RCC 7860 (cell line): ENCODE measurements at regions not wholly inside any gene's neighbourhood (a gene's known extent, or its start where the extent isn't known, plus 50 kb on each side); places are given as distances from the start of the nearest gene placed in this dataset.

ENCODE experiments used
- DNase-seq: peaks from one replicate; pipeline ENCODE4 v3.0.0-alpha.2; 2015; ENCODE audit warnings: low spot score
- FAIRE-seq: peaks from 2 replicates; lab custom pipeline; 2012; peaks lifted over from hg19 to GRCh38; lab: Jason Lieb, UNC

- DNase-seq: no peak
- FAIRE-seq: no peak
These were observed 197.7 kb upstream of the RAB4A start for GRCh38 chr1:229073251-229073650.

DNA sequence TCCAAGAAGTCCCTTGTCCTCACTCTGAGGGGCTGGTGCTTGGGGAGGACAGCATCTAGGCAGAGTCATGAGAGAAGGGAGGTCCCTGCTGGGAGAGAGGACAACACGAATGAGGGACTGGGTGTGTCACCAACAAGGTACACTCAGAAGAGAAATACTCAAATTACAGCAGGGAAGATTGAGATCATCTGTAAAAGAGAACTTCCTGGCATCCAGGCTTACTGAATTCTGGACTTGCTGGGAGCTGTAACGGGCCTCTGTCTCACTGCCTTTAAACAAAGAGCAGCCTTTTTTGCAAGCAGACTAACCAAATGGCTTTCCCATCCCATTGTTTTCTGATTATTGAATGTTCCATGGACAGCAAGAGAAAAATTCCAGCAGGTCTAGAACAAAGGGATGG, 195.7 kb upstream of the RAB4A start:
- DNase-seq (no peak), FAIRE-seq (no peak)

DNA sequence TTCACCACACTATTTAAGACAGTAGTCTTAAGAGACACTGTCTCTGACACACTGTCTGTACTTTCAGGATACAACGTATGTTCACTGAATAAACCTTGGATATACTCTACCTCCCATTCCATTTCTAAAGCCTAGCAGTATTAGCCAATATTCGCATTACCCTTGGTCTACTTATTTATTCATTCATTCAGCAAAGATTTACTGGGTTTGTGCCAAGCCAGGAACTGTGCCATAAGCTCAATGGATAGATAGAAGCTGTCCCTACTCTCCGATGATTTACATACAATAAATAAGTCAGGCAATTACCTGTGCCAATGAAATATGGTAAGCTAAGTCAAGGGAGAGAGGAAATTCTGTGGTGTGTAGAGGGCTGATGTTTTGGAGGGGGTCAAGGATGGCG, 195.2 kb upstream of the RAB4A start:
- FAIRE-seq: no peak

GRCh38 chr1:229076195-229076594, 194.7 kb upstream of the RAB4A start:
- FAIRE-seq (no peak), DNase-seq (no peak)

More for the DNA sequence above, 195.2 kb upstream of the RAB4A start:
- no peak for DNase-seq

- DNase-seq (no peak), FAIRE-seq (no peak)
These were observed 191.8 kb upstream of the RAB4A start for GRCh38 chr1:229079016-229079595.

GRCh38 chr1:229080361-229080760, 190.6 kb upstream of the RAB4A start:
- no peak for FAIRE-seq
- no peak for DNase-seq

DNA sequence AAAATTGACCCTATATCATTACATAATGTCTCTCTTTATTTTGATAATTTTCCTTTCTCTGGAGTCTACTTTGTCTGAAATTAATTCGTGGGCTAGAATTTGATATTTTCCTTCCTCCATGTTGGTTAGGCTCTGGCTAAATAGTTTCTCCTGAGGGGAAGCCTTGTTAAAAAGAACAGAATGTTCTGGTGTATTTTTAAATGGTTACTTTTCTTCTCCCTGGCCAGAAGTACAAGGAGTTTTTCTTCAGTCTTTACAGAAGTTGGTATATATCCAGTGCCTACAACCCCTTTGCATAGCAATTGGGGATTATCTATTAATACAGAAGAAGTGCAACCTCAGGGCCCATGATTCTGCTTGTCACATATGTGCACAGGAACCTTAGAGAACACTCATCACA, 185.6 kb upstream of the RAB4A start:
- no peak for DNase-seq
- no peak for FAIRE-seq

- no peak for DNase-seq
- FAIRE-seq: no peak
These were observed 184.8 kb upstream of the RAB4A start for GRCh38 chr1:229086091-229086490.

- DNase-seq (no peak), FAIRE-seq (no peak)
These were observed 184.2 kb upstream of the RAB4A start for GRCh38 chr1:229086686-229087085.

DNA sequence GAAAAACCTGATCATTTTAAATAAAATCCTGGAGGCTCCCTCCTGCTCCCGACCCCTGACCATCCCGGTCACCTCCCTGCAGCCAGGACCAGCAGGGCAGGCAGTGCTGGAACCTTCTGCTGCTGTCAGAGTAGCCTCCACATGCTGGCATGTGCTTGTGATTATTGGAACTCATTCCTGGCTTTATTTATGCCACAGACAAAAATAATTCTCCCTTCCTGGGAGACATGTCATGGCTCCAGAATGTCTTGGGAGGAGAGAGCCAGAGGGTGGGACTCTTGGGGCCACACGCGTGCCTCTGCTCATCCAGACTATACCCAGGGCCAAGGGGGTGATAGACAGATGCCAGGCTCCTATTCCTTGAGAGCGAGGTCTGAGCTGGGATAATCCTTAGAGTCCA, 183.6 kb upstream of the RAB4A start:
- DNase-seq (no peak), FAIRE-seq (no peak)

DNA sequence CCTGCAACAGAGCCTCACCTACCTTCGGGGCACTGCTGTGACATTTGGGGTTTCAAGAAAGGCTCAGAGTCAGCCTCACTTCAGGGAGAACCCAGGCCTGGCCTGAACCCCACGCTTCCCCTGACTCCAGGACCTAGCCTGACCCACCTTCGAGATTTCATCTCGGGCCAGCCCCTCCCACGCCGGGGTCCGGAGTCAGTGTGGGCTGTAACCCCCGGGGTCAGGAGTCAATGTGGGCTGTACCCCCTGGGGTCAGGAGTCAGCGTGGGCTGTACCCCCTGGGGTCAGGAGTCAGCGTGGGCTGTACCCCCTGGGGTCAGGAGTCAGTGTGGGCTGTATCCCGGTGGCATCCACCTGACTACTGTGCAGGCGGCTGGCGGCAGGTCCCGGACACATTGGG, 183.0 kb upstream of the RAB4A start:
- FAIRE-seq (no peak), DNase-seq (no peak)

GRCh38 chr1:229088711-229089110, 182.2 kb upstream of the RAB4A start:
- no peak for DNase-seq
- no peak for FAIRE-seq

DNA sequence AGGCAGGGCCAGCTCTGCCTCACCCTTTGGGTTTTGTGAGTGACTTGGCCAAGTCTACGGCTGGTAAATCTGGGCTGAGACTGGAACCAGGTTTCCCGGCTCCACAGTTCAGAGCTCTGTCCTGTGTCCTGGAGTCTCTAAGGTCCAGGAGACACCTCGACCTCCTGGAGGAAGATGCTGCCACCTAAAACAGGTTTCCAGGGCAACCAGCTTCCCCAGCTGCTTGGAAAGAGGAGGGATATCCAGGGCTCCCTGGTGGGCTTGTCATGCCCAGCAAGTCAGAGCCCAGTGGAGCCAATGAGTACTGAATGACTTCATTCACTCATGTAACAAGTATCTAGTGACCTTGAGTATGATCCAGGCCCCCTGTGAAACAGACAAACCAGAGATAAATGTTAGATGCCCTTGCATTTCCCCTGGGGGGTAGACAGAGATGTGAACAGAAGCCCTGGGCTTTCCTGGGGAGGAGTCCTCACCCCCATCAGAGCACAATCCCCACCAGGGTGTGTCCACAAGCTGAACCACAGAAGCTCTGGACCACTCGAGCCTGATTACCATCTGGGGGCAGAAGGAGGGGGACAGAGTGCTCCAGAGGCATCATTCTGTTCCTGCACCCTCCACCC, 181.2 kb upstream of the RAB4A start:
- no peak for DNase-seq
- no peak for FAIRE-seq

DNA sequence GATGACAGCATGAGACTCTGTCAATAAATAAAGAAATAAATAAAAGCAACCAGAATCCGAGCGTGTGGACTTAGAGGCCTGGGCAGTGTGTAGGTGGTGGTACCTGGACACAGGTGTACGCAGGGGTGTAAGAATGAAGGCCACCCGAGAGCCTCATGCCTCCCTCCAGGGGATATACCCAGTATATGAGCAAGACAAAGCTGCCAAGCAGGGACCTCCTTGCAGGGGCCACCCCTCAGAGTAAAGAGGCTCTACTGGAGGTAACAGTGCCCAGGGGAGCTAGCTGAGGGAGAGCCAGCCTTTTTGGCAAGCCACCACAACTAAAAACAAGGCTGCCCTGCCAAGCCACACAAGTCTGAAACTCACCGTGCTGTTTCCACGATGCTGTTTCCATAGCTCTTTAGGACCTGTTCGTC, 179.2 kb upstream of the RAB4A start:
- no peak for DNase-seq

DNA sequence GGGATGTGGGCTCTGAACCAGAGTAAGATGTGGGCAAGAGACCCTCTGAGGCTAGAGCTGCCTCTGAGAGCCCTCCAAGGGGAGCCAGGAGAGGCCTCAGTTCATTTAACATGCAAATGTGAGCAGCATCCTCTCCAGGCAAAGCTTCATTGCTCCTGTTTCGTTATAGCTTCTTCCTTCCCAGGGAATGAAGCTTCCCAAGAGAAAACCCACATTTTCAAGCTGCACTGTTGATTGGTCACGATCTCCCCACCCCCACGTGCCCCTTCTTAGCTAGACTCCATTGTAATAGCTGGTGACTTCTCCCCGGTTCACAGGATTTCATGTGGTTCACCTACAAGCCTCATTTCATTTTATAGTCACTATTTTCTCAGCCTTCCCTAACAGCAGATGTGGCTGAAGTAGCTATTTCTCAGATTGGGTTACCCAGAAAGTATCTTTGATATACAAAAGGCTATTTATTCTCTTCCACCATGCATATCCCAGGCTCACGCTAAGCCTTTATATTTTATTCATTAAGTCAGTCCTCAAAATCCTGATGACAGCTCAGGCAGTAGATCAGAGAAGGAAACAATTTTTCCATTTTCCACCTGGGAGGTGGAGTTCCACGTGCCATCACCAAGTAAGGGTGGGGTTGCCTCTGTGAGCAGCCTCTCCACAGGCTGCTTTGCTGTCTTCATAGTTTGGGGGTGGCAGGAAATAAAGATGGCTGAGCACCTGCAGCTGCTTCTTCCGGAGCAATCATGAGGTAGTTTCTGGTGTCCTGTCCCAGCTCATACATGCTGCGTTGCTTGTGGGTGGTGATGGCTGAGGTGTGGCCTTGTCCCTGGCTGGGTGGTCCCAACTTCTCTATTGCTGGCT, 178.3 kb upstream of the RAB4A start:
- FAIRE-seq: no peak

More for the DNA sequence above, 179.2 kb upstream of the RAB4A start:
- FAIRE-seq: no peak

DNA sequence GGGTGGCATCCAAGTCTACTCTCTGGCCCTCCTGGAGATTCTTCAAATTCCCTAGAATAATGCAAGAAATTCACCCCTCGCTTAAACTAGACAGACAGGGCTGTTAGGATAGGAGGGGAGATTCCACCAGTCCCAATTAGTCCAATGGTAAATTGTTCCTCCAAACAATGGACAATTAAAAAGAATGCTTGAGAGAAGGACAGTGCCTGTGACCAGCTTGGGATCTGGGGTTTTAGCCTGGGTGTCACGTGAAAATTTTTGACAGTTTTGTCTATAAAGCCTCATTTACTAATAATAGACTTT, 177.7 kb upstream of the RAB4A start:
- FAIRE-seq (no peak), DNase-seq (no peak)

More for the DNA sequence above, 178.3 kb upstream of the RAB4A start:
- DNase-seq: no peak

- DNase-seq (no peak), FAIRE-seq (no peak)
These were observed 177.1 kb upstream of the RAB4A start for GRCh38 chr1:229093609-229094336.

- DNase-seq (no peak), FAIRE-seq (no peak)
These were observed 176.2 kb upstream of the RAB4A start for GRCh38 chr1:229094476-229095311.

DNA sequence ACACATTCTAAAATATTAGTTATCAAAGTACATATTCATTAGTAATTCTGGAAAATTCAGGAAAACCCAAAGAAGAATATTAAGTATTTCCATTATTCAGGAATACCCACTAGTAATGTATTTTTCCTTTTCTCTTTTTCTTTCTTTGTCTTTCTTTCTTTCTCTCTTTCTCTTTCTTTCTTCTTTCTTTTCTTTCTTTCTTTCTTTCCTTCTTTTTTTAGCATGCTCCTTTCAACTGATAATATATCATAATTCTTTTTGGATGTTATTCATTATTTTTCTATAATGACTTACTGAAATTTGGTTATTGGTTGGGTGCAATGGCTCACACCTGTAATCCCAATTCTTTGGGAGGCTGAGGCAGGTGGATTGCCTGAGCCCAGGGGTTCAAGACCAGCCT, 175.6 kb upstream of the RAB4A start:
- DNase-seq (no peak), FAIRE-seq (no peak)

- DNase-seq: no peak
- no peak for FAIRE-seq
These were observed 173.6 kb upstream of the RAB4A start for GRCh38 chr1:229097356-229097755.

- DNase-seq (no peak), FAIRE-seq (no peak)
These were observed 172.6 kb upstream of the RAB4A start for GRCh38 chr1:229098361-229098760.
